GM21825 (cell line): ENCODE measurements at regions not wholly inside any gene's neighbourhood (a gene's known extent, or its start where the extent isn't known, plus 50 kb on each side); places are given as distances from the start of the nearest gene placed in this dataset.

Experiments
- ATAC-seq: cut with Tn5 transposase; IDR thresholded peaks from one replicate; pipeline ENCODE4 v1.9.1; 2021; ENCODE audit warnings: mild to moderate bottlenecking, moderate library complexity; ENCODE audit not compliant: unreplicated experiment

GRCh38 chr5:133744960-133745308 lies 132.6 kb upstream of the FSTL4 start:
- ATAC-seq = no peak

- no peak for ATAC-seq
Measured at GRCh38 chr5:133744051-133744959, 132.0 kb upstream of the FSTL4 start.

- no peak for ATAC-seq
Measured at GRCh38 chr5:133742431-133742988, 130.2 kb upstream of the FSTL4 start.

DNA sequence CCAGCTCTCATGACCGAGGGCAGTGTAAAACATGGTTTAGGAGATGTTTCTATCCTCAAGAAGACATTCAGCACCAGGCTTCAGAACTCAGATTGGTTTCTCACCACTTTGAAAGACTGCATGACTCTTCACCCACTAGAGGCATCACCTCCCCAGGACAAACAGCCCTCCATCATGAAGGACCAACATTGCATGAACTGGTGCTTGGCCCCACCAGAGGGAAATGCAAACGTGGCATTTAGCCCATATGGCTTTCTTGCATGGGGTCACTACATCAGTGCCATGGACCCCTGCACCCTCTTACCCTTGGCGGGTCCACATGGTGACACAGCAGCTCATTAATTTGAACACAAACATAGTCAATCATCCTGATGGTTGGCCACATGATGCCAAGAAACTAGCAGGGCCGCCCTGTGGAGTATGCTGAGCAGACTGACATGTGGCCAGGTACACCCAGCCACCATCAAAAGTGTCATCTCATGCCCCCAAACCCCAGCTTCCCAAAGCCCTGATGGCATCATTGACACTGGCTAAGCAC lies 129.5 kb upstream of the FSTL4 start:
- no peak for ATAC-seq

GRCh38 chr5:133741396-133741795 lies 129.1 kb upstream of the FSTL4 start:
- ATAC-seq = no peak

DNA sequence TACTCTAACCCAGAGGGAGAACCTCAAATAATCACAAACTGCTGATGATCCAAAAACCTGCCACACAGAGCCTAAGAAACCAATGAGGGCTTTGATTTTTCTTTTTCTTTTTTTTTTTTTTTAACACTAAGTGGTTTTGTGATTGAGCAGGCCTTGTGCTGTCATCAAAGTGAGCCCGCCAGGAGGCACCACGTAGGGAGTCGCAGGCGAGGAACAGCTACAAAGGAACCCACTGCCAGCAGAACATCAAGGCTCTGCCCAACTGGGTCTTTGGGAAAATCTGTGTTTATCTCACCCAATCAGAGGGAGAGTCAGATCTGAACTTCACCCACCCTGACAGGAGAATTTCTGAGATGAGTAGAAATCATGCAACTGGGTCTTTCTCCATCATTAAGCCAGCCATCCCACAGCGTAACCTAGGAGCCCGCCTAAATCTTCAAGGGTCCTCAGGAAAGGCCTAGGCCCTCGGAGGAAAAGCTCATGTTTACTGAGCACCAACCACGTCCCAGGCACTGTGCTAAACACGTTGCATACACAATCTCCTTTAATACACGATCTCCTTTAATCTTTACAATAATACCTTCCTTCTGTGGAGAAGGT lies 126.9 kb upstream of the FSTL4 start:
- no peak for ATAC-seq

DNA sequence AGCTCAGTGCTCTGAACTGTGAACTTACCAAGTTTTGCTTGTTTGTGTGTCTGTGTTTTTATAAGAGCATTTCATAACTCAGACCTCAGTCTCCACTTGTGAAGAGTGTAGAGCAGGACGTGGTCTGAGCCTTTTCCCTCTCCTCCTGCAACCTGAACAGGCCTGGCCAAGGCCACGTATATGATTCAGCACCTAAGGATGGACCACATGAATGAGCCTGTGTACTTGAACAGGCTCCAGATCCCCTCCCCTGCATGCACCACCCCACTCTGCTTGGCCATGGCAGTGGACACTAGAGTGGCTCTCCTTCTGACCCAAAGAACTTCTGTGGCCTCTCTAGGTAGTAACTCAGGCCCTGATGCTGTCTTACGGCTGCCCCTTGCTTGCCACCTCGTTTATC lies 125.9 kb upstream of the FSTL4 start:
- no peak for ATAC-seq

DNA sequence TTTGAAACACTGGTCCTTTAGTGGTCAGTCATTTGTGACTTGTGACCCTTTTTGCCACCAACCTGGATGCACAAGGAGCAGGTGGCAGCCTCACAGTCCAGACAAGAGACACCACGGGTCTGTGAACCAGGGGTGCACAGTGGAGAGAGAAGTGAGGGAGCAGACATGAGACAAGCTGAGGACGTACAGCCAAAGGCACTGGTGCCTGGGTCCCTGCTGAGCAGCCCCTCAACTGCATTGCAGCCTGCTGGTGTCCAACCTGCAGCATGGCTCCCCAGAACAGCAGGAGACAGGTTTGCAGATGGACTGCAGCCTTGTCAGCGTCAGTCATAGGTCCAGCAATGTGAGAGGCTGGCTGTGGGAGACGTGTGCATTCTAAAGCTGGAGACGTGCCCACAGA lies 124.2 kb upstream of the FSTL4 start:
- ATAC-seq = no peak

- ATAC-seq = no peak
Measured at GRCh38 chr5:133735346-133735745, 123.0 kb upstream of the FSTL4 start.

GRCh38 chr5:133734916-133735315 lies 122.6 kb upstream of the FSTL4 start:
- no peak for ATAC-seq

GRCh38 chr5:133732536-133732935 lies 120.2 kb upstream of the FSTL4 start:
- ATAC-seq = no peak

DNA sequence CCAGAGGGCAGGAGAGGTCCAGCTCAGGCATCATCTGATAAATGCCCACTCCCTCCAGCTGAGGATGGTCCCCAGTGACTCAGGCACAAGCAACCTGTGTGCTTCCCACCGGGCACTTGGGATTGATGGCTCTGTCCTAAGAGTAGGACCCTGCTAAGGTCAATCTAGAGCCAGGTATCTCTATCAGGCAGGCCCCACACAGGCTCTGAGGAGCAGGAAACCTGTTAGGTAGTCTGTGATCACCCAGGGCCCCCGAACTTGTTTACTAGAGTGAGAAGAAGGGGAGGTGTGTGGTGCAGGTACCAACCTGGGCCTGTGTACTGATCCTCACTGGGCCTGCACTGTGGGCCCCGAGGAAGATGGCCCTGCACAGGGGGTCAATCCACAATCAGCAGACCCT lies 119.6 kb upstream of the FSTL4 start:
- no peak for ATAC-seq

GRCh38 chr5:133730866-133731265 lies 118.5 kb upstream of the FSTL4 start:
- ATAC-seq = no peak

DNA sequence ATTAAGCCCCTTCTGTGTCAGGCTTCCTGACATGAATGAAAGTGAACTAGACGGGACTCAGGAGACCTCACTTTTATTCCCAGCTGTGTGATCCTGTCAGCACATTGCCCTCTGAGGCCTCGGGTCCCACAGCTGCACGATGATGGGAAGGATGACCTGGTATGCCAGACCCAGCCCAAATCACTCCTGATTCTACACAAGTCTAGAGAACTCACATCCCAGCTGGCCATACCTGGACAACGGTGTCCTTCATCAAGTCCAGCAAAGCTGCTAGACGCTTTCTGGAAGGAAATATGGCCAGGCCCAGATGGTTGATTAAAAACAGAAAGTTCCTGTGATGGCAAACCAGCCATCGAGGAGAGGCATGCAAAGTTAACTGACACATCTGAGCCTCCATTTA lies 118.0 kb upstream of the FSTL4 start:
- no peak for ATAC-seq

GRCh38 chr5:133729800-133730199 lies 117.5 kb upstream of the FSTL4 start:
- no peak for ATAC-seq

- no peak for ATAC-seq
Measured at GRCh38 chr5:133728475-133728874, 116.1 kb upstream of the FSTL4 start.

DNA sequence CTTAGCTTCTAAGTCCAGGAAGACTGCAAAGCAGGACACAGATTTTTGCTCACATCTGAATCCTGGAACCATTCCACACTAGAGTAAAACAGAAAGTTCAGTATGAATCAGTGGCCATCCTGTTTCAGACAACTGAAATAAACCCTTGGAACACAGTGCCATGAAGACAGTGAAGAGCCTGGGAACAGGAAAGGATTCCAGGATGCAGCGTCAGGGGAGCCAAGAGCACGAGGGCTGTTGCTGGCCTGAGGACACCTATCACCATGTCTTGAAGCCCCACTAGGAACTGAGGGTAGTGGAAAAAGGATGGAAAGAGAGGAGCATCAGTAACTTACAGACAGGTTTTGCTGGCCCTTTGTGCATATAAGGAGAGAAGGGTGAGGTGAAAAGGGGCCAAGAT lies 115.3 kb upstream of the FSTL4 start:
- no peak for ATAC-seq

- no peak for ATAC-seq
Measured at GRCh38 chr5:133723651-133724366, 111.5 kb upstream of the FSTL4 start.

- no peak for ATAC-seq
Measured at GRCh38 chr5:133723126-133723525, 110.8 kb upstream of the FSTL4 start.

DNA sequence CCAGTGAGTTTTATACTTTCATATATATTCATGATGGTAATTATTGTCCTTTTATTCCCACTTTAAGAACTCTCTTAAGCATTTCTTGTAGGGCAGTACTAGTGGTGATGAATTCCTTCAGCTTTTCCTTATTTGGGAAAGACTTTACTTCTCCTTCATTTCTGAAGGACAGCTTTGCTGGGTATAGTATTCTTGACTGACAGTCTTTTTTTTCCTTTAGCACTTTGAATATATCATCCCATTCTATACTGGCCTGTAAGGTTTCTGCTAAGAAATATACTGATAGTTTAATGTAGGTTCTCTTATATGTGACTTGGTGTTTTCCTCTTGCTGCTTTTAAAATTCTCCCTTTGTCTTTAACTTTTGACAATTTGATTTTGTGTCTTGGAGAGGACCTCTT lies 109.0 kb upstream of the FSTL4 start:
- no peak for ATAC-seq

GRCh38 chr5:133718457-133718856 lies 106.1 kb upstream of the FSTL4 start:
- ATAC-seq = no peak
